Umbilical cord (tissue), 1 donor: ENCODE measurements at regions not wholly inside any gene's neighbourhood (a gene's known extent, or its start where the extent isn't known, plus 50 kb on each side); places are given as distances from the start of the nearest gene placed in this dataset.
"Not testable (repeated sequence)": the region's sequence is repeated elsewhere in the genome, so short reads cannot be mapped to it uniquely, and the experiment has no call there.

ENCODE experiments used
- DNase-seq: peaks from one replicate; pipeline ENCODE4 v3.0.0-alpha.2; 2015; ENCODE audit warnings: low spot score

GRCh38 chr12:75872762-75873161, 158.8 kb downstream of the PHLDA1 start:
- DNase-seq = no peak

GRCh38 chr12:75870878-75871277, 160.7 kb downstream of the PHLDA1 start:
- peak; percentile 40 for DNase-seq

GRCh38 chr12:75868501-75868900, 163.1 kb downstream of the PHLDA1 start:
- no peak for DNase-seq

GRCh38 chr12:75865315-75865714, 166.3 kb downstream of the PHLDA1 start:
- DNase-seq = no peak

GRCh38 chr12:75864161-75864560, 167.4 kb downstream of the PHLDA1 start:
- DNase-seq = no peak

- DNase-seq = no peak
Observed at GRCh38 chr12:75863533-75863932, 168.0 kb downstream of the PHLDA1 start.

GRCh38 chr12:75862692-75863471, 168.7 kb downstream of the PHLDA1 start:
- no peak for DNase-seq

- no peak for DNase-seq
Observed at GRCh38 chr12:75859868-75860267, 171.7 kb downstream of the PHLDA1 start.

GRCh38 chr12:75856235-75856634, 175.3 kb downstream of the PHLDA1 start:
- no peak for DNase-seq

- no peak for DNase-seq
Observed at GRCh38 chr12:75855360-75855759, 176.2 kb downstream of the PHLDA1 start.

- no peak for DNase-seq
Observed at GRCh38 chr12:75854681-75855309, 176.8 kb downstream of the PHLDA1 start.

GRCh38 chr12:75854137-75854536, 177.4 kb downstream of the PHLDA1 start:
- DNase-seq = not testable (repeated sequence)

- no peak for DNase-seq
Observed at GRCh38 chr12:75853626-75854025, 177.9 kb downstream of the PHLDA1 start.

GRCh38 chr12:75852956-75853355, 178.6 kb downstream of the PHLDA1 start:
- DNase-seq = no peak

GRCh38 chr12:75852143-75852542, 179.4 kb downstream of the PHLDA1 start:
- DNase-seq = no peak

GRCh38 chr12:75850721-75851462, 180.7 kb downstream of the PHLDA1 start:
- peak; percentile 34 for DNase-seq

- DNase-seq = no peak
Observed at GRCh38 chr12:75848961-75849360, 182.6 kb downstream of the PHLDA1 start.

- no peak for DNase-seq
Observed at GRCh38 chr12:75848431-75848925, 183.1 kb downstream of the PHLDA1 start.

- no peak for DNase-seq
Observed at GRCh38 chr12:75846102-75846501, 185.5 kb downstream of the PHLDA1 start.

GRCh38 chr12:75844985-75845384, 186.6 kb downstream of the PHLDA1 start:
- DNase-seq = no peak

GRCh38 chr12:75844049-75844770, 187.4 kb downstream of the PHLDA1 start:
- no peak for DNase-seq

GRCh38 chr12:75842090-75842489, 189.5 kb downstream of the PHLDA1 start:
- DNase-seq = no peak
